ENCODE measurements at regions not wholly inside any gene's neighbourhood (a gene's known extent, or its start where the extent isn't known, plus 50 kb on each side); places are given as distances from the start of the nearest gene placed in this dataset.
"Not testable (repeated sequence)": the region's sequence is repeated elsewhere in the genome, so short reads cannot be mapped to it uniquely, and the experiment has no call there.

GRCh38 chr6:165167861-165168260, 141.5 kb downstream of the C6orf118 start:
- DNase-seq, result no peak

- no peak for DNase-seq
Measured at GRCh38 chr6:165167311-165167710, 142.1 kb downstream of the C6orf118 start.

DNA sequence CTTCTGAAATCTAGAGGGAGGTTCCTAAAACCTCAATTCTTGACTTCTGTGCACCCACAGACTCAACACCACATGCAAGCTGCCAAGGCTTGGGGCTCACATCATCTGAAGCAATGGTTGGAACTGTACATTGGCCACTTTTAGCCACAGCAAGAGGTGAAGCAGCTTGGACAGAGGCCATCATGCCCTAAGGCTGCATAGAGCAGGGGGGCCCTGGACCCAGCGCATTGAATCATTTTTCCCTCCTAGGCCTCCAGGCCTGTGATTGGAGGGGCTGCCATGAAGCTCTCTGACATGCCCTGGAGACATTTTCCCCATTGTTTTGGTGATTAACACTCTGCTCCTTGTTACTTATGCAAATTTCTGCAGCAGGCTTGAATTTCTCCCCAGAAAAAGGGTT, 145.9 kb downstream of the C6orf118 start:
- no peak for DNase-seq

GRCh38 chr6:165159460-165159859, 149.9 kb downstream of the C6orf118 start:
- DNase-seq, result no peak

GRCh38 chr6:165146456-165146855, 162.9 kb downstream of the C6orf118 start:
- DNase-seq, result no peak

DNA sequence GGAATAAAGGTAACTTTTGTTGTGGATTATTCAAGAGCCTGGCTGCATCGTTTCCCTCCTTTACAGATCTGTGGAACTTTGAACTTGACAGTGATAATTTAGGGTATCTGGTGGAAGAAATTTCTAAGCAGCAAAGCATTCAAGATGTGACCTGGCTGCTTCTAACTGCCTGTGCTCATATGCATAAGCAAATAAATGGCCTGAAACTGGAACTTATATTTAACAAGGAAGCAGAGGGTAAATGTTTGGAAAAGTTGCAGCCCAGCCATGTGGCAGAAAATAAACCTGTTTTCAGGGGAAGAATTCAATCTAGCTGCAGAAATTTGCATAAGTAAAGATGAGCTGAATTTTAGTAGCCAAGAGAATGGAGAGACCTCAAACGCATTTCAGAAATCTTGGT, 173.5 kb downstream of the C6orf118 start:
- no peak for DNase-seq

- no peak for DNase-seq
Measured at GRCh38 chr6:165129086-165129485, 180.3 kb downstream of the C6orf118 start.

GRCh38 chr6:165127743-165128142, 181.7 kb downstream of the C6orf118 start:
- DNase-seq, result not testable (repeated sequence)

- not testable (repeated sequence) for DNase-seq
Measured at GRCh38 chr6:165124681-165125080, 184.7 kb downstream of the C6orf118 start.

DNA sequence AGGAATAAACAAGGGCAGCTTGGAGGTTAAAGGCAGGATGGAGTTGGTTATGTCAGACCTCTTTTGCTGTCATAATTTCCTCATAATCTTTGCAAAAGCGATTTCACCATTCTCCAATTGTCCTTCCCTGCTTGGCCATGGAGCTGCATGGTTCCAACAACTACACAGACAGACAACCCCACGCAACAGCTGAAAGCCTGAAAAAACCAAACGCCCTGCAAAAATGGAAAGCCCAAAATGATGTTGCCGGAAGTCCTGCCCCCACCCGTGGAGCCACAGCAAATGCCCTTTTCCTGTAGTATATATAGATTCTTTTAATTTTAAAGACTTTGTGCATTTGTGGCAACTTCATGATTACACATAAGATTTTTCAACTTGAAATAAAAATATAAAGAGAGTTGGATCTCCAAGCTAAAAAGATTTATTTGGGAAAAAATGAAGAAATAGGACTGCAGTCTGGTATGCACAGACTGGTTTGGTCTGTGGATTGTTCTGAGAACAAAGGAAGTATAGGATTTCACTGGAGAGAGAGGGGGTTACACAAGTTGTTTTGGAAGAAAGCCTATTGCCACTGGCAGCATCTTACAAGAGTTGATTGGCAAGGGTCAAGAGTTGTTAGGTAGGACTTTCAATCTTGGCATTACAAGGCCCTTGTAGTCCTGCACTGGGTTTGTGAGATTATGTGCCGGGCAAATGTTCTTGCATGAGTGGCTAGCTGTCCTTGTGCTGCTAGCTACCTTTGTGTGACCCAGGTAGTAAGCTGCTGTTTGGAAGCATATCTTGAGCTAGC, 190.0 kb downstream of the C6orf118 start:
- DNase-seq, result peak; percentile 18

GRCh38 chr6:165118736-165119135, 190.7 kb downstream of the C6orf118 start:
- DNase-seq, result peak; percentile 18

GRCh38 chr6:165117806-165118205, 191.6 kb downstream of the C6orf118 start:
- no peak for DNase-seq

- DNase-seq, result peak; percentile 80
Measured at GRCh38 chr6:165117121-165117520, 192.3 kb downstream of the C6orf118 start.

DNA sequence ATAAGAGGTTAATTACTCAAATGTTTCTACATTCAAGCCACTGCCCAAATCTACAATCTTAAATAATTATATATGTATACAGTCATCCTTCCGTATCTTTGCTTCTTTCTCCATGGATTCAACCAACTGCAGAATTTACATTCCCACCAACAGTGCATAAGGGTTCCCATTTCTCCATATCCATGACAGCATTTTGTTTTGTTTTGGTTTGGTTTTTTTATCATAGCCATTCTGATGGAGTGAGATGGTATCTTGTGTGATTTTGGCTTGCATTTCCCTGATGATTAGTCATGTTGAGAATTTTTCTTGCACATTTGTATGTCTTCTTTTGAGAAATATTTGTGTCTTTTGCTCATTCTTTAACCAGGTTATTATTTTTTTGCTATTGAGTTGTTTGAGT, 198.5 kb downstream of the C6orf118 start:
- peak; percentile 75 for DNase-seq

GRCh38 chr6:165109011-165109410, 200.4 kb downstream of the C6orf118 start:
- no peak for DNase-seq

DNA sequence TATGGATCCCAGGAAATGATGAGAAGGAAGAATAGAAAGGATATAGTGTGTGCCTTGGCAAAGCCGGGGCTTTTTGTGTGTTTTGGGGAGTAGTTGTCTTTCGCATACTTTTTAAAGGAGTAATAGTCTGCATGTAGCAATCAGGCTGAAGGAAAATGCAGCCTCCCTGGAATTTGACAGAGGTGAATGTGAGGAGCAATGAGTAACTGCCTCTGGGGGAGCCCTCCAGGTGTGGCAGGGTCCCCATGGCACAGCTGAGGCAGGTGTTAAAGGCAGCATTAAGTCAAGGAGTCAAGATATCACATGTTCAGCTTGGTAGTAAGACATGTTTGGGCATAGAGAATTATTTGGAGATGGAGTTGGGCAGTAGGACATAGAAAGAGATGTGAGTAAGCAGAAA, 203.1 kb downstream of the C6orf118 start:
- DNase-seq, result peak; percentile 29

GRCh38 chr6:165098165-165098564, 211.2 kb downstream of the C6orf118 start:
- no peak for DNase-seq

DNA sequence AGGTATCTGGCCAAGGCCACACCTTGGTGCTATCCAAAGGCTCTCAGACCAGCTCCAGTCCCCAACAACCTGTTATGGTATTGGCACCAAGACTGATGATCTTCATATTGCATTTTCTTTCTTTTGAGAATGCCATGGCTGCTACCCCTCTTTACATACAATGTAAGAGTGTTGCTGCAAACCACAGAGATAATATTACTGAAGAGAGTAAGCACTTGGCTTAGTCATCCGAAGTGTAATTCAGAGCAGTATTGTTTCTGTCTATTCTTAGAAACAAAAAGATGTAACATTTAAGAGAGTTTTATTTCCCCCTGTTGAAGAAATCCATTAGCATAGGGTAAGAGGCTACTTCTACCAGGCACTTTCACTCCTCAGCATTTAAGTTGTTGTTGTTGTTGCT, 212.5 kb downstream of the C6orf118 start:
- peak; percentile 47 for DNase-seq

DNA sequence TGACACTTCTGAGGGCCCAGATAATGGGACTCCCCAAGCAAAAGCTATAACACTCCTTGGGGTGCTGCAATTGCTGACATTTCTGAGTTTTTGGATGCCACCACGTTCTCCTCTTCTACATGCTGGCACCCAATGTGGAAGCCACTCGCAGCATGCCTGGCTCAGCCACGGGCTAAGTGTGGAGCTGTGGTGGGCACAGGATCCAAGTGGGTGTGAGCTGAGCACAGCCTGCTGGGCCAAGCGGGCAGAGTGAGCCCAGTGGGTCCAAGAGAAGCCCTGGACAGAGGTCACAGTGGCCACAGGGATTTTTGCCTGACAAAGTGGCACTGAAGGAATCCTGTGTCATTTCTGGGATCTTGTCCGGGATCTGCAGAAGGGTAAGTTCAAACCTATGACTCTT, 213.2 kb downstream of the C6orf118 start:
- no peak for DNase-seq

DNA sequence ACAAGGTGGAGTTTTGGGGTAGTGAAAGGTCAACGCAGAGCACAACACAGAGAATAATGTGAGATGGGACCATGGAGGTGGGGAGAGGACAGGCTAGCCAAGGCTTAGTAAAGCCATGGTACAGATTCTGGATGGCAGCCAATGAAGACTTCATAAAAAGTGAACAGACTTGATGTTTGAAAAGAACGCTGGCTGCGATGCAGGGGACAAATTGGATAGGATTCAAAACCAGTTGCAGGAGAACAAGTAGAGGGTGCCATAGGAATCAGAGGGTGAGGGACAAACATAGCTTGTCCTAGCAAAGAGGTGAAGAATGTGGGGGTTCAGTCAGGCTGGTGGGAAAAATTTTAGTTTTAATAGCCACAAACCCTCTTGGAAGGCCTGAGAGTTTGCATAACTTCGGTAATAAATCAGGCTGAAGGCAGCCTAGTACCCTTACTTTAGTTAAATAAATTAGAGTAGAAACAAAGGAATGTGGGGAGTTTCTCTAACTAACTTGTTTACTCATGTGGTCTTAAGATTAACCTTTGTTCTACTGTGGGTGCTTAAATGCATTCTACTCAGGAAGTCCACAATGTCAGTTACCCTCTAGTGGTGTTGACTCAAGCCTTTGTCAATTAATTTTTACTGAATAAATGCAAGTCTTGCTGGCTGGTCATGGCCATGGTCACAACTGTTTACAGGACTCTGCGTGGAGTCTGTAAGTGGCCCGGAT, 216.4 kb downstream of the C6orf118 start:
- no peak for DNase-seq

DNA sequence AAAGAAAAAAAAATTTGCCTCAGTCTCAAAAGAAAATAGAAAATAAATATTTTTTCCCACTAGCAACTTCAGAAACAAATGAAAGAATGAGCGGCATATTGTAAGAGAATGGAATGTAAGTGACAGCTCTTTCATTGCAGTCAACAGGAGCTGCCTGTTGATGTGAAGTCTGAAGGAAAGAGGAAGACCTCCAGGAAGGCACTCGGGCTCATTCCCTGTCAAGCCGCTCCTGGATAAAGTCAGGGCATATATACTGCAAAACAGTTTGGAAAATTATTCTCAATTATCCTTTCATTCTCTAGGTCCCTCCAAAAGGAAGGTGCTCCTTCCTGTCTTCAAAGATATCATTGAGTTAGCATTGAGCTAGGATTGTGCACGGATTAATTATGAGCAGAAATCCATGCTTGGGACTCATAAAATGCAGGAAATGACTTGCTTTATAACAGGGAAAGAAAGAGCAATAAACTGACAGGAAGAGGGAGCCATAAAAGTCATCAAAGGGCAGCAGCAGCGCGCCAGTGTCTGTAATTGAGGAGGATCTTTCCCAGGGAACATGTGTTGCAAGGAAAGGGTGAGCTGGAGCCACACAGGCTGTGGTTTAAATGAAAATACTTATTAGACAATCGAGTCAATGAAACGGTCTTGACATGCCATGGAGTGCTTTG, 218.2 kb downstream of the C6orf118 start:
- DNase-seq, result peak; percentile 38

GRCh38 chr6:165090242-165090641, 219.2 kb downstream of the C6orf118 start:
- no peak for DNase-seq

- DNase-seq, result no peak
Measured at GRCh38 chr6:165086814-165087213, 222.6 kb downstream of the C6orf118 start.

DNA sequence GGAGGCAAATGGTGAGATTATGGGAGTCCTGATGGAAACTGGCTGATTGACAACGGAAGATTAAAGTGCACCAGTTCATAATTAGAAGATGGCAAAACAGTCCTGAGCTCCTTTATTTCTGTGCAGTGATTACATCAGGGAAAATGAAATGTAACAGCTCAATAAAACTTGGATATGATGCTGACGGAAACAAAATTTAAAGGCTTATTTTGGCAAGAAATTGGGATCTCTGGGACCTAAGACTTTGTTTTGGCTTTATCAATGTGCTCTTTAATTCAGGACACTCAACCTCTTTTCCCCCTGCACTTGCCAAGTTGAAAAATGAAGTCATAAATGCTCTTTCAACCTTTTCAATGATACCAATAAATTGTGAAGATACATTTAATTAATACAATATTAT, 226.8 kb downstream of the C6orf118 start:
- no peak for DNase-seq

All from fibroblast of skin of right biceps (primary cell).